ENCODE measurements at regions not wholly inside any gene's neighbourhood (a gene's known extent, or its start where the extent isn't known, plus 50 kb on each side); places are given as distances from the start of the nearest gene placed in this dataset.

DNA sequence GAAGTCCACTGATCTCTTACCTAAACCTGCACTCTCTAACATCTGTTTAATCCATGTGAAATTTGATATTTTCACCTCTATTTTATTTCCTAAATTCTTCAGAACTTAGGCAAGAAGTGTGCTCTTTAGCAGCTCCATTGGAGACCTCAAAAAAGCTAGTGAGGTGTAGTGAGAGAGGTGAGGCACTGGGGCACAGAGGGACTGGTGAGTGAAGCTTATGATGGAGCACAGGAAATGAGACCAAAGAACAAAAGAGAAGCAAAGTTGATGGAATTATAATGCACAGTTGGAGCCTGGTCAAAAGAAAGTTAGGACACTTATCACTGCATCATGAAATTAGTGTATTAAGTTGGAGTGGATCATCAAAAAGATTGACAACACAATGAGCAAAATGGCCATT lies 1050.7 kb upstream of the NRXN1 start:
- TF ChIP-seq, protein P1, sequence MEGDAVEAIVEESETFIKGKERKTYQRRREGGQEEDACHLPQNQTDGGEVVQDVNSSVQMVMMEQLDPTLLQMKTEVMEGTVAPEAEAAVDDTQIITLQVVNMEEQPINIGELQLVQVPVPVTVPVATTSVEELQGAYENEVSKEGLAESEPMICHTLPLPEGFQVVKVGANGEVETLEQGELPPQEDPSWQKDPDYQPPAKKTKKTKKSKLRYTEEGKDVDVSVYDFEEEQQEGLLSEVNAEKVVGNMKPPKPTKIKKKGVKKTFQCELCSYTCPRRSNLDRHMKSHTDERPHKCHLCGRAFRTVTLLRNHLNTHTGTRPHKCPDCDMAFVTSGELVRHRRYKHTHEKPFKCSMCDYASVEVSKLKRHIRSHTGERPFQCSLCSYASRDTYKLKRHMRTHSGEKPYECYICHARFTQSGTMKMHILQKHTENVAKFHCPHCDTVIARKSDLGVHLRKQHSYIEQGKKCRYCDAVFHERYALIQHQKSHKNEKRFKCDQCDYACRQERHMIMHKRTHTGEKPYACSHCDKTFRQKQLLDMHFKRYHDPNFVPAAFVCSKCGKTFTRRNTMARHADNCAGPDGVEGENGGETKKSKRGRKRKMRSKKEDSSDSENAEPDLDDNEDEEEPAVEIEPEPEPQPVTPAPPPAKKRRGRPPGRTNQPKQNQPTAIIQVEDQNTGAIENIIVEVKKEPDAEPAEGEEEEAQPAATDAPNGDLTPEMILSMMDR (IDR thresholded peaks at IDR 0.05; ENCODE audit: poor library complexity), result no peak
- TF ChIP-seq EZH2 (IDR thresholded peaks at IDR 0.05; ENCODE audit: borderline replicate concordance) (no peak), EZH2phosphoT487 (IDR thresholded peaks at IDR 0.05; ENCODE audit: low read depth, severe bottlenecking, unreplicated experiment) (no peak)
